ENCODE measurements at regions not wholly inside any gene's neighbourhood (a gene's known extent, or its start where the extent isn't known, plus 50 kb on each side); places are given as distances from the start of the nearest gene placed in this dataset.

DNA sequence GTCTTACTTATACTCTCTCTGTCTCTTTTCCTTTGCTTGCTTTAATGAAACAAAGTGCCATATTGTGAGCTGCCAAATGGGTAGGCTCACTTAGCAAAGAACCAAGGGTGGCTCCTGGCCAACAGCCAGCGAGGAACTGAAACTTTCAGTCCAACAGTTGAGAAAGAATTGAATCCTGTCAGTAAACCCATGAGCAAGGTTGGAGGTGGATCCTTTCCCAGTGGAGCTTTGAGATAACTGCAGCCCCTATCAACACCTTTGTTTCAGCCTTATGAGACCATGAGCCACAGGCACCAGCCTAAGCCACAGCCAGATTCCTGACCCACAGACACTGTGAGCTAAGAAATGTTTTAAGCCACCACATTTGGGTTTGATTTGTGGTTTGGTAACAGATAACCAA lies 362.2 kb downstream of the PDGFC start:
- H3K27me3 ChIP-seq = no peaks in the 10 kb centered on the region
- Mint-ChIP-seq H3K36me3 (no peaks in the 10 kb centered on the region), H3K4me3 (no peak overlapping the region), H3K27ac (no peak overlapping the region), H3K4me1 (peaks cover 2% of the 10 kb centered on the region), H3K9me3 (no peaks in the 10 kb centered on the region), H3K27me3 (ENCODE audit: insufficient read depth, low read depth) (no peaks in the 10 kb centered on the region)
- no peak overlapping the region for H3K27ac ChIP-seq
- H3K4me2 ChIP-seq = no peak overlapping the region
- H3K4me3 ChIP-seq = no peak overlapping the region
- no peaks in the 10 kb centered on the region for H3K4me1 ChIP-seq
- H3K36me3 ChIP-seq = no peaks in the 10 kb centered on the region
- no peaks in the 10 kb centered on the region for H3K79me2 ChIP-seq (ENCODE audit: low read depth)
- no peak overlapping the region for H3K9ac ChIP-seq
- peak overlapping the region; percentile 53 for H2AFZ ChIP-seq (replicated peaks)
- no peaks in the 10 kb centered on the region for H3F3A ChIP-seq (ENCODE audit: low read depth)
- no peaks in the 10 kb centered on the region for H3K9me3 ChIP-seq (ENCODE audit: low read depth)
- no peaks in the 10 kb centered on the region for H4K20me1 ChIP-seq (ENCODE audit: low read depth)
- TF ChIP-seq, protein P1, sequence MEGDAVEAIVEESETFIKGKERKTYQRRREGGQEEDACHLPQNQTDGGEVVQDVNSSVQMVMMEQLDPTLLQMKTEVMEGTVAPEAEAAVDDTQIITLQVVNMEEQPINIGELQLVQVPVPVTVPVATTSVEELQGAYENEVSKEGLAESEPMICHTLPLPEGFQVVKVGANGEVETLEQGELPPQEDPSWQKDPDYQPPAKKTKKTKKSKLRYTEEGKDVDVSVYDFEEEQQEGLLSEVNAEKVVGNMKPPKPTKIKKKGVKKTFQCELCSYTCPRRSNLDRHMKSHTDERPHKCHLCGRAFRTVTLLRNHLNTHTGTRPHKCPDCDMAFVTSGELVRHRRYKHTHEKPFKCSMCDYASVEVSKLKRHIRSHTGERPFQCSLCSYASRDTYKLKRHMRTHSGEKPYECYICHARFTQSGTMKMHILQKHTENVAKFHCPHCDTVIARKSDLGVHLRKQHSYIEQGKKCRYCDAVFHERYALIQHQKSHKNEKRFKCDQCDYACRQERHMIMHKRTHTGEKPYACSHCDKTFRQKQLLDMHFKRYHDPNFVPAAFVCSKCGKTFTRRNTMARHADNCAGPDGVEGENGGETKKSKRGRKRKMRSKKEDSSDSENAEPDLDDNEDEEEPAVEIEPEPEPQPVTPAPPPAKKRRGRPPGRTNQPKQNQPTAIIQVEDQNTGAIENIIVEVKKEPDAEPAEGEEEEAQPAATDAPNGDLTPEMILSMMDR (IDR thresholded peaks at IDR 0.05) = no peak
- TF ChIP-seq EZH2phosphoT487 (IDR thresholded peaks at IDR 0.05) (no peak), EZH2 (IDR thresholded peaks at IDR 0.05) (no peak)
- DNase-seq (ENCODE audit: low spot score) = no peak

DNA sequence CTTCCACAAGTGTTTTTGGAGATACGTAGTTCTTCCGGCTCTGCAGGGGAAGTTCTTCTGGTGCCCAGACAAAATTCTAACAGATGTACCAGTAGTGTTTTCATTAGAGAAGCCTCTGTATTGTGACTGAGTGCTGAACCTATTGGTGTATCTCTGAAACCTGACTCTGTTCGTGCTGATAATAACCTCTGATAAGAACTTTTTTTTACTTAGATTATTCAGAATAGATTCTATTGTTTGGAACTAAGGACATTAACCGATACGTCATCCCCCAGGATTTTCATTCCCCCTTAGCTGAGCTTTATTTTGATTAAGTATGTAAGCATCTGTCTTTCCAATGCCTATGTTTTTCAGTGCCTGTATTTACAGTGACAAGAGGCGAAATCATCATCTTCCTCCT lies 362.9 kb downstream of the PDGFC start:
- Histone ChIP-seq H3K9me3 (ENCODE audit: low read depth) (no peaks in the 10 kb centered on the region), H3K36me3 (no peaks in the 10 kb centered on the region), H2AFZ (replicated peaks) (no peak overlapping the region), H3K4me3 (no peak overlapping the region), H3K4me2 (no peak overlapping the region), H3K9ac (no peak overlapping the region), H3K27ac (no peak overlapping the region), H3F3A (ENCODE audit: low read depth) (no peaks in the 10 kb centered on the region), H3K27me3 (no peaks in the 10 kb centered on the region), H3K79me2 (ENCODE audit: low read depth) (no peaks in the 10 kb centered on the region), H3K4me1 (no peaks in the 10 kb centered on the region), H4K20me1 (ENCODE audit: low read depth) (no peaks in the 10 kb centered on the region)
- Mint-ChIP-seq H3K27ac (no peak overlapping the region), H3K9me3 (no peaks in the 10 kb centered on the region), H3K27me3 (ENCODE audit: insufficient read depth, low read depth) (no peaks in the 10 kb centered on the region), H3K4me1 (peaks cover 2% of the 10 kb centered on the region), H3K36me3 (no peaks in the 10 kb centered on the region), H3K4me3 (no peak overlapping the region)
- TF ChIP-seq EZH2 (IDR thresholded peaks at IDR 0.05) (no peak), EZH2phosphoT487 (IDR thresholded peaks at IDR 0.05) (no peak)
- TF ChIP-seq, protein P1 (IDR thresholded peaks at IDR 0.05) = no peak
- no peak for DNase-seq (ENCODE audit: low spot score)

DNA sequence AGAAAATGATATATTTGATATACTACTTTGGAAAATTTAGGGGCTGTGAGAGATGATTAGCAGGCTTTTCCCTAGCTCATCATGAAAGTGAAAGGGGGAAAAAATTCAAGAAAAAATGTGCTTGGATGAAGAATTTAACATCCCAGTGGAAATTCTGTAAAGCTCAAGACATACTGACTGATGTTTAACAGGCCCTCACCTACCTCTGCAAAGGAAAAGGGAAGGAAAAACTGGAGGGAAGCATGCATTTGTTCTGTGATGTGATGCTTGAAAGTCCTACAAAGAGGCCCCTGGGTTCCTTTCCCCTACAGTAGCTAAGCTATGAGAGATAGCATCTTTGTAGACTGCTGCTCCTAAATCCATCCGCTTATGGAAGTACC lies 364.1 kb downstream of the PDGFC start:
- no peaks in the 10 kb centered on the region for H3K79me2 ChIP-seq (ENCODE audit: low read depth)
- H3K4me1 ChIP-seq = no peaks in the 10 kb centered on the region
- H3K9me3 Mint-ChIP-seq = no peaks in the 10 kb centered on the region
- H2AFZ ChIP-seq (replicated peaks) = no peak overlapping the region
- no peak overlapping the region for H3K9ac ChIP-seq
- H3F3A ChIP-seq (ENCODE audit: low read depth) = no peaks in the 10 kb centered on the region
- no peak for DNase-seq (ENCODE audit: low spot score)
- no peaks in the 10 kb centered on the region for H3K27me3 ChIP-seq
- H3K4me2 ChIP-seq = no peak overlapping the region
- H3K27ac Mint-ChIP-seq = no peak overlapping the region
- no peaks in the 10 kb centered on the region for H3K36me3 Mint-ChIP-seq
- H4K20me1 ChIP-seq (ENCODE audit: low read depth) = no peaks in the 10 kb centered on the region
- H3K27me3 Mint-ChIP-seq (ENCODE audit: insufficient read depth, low read depth) = peaks cover 2% of the 10 kb centered on the region
- H3K9me3 ChIP-seq (ENCODE audit: low read depth) = no peaks in the 10 kb centered on the region
- no peak overlapping the region for H3K4me3 Mint-ChIP-seq
- H3K4me1 Mint-ChIP-seq = peaks cover 2% of the 10 kb centered on the region
- H3K36me3 ChIP-seq = no peaks in the 10 kb centered on the region
- no peak overlapping the region for H3K4me3 ChIP-seq
- TF ChIP-seq, protein P1 (IDR thresholded peaks at IDR 0.05) = no peak
- TF ChIP-seq EZH2 (IDR thresholded peaks at IDR 0.05) (no peak), EZH2phosphoT487 (IDR thresholded peaks at IDR 0.05) (no peak)
- H3K27ac ChIP-seq = no peak overlapping the region

Data from neural progenitor cell (in vitro differentiated cells).